Liver (tissue), 8 donors: ENCODE measurements at regions not wholly inside any gene's neighbourhood (a gene's known extent, or its start where the extent isn't known, plus 50 kb on each side); places are given as distances from the start of the nearest gene placed in this dataset.

Experiments
- DNase-seq: peaks from one replicate; pipeline ENCODE4 v3.0.0-alpha.2; 2017; ENCODE audit warnings: low spot score
- H3K27ac ChIP-seq, 2 donors: one replicate each; pipeline ENCODE4 v1.7.0; 2013; ENCODE audit warnings: inconsistent platforms in 2 of 2, low read length in 2 of 2, control low read depth in 1 of 2, low read depth in 1 of 2, mild to moderate bottlenecking in 1 of 2
- H3K27me3 ChIP-seq, 4 donors: one replicate each; pipeline versions ENCODE4 v1.6.1 to v1.7.0; 2013; ENCODE audit warnings: low read length in 3 of 4, inconsistent platforms in 1 of 4, mild to moderate bottlenecking in 1 of 4, moderate library complexity in 1 of 4; ENCODE audit not compliant: control insufficient read depth in 4 of 4, insufficient read depth in 4 of 4
- H3K36me3 ChIP-seq, 4 donors: one replicate each; pipeline versions ENCODE4 v1.6.1 to v1.7.0; 2013; ENCODE audit warnings: low read length in 3 of 4, mild to moderate bottlenecking in 3 of 4, low read depth in 1 of 4, moderate library complexity in 1 of 4; ENCODE audit not compliant: control insufficient read depth in 4 of 4, insufficient read depth in 3 of 4
- H3K4me1 ChIP-seq, 4 donors: one replicate each; pipeline versions ENCODE4 v1.6.1 to v1.7.0; 2013; ENCODE audit warnings: low read length in 3 of 4, mild to moderate bottlenecking in 3 of 4, moderate library complexity in 1 of 4; ENCODE audit not compliant: control insufficient read depth in 4 of 4, insufficient read depth in 4 of 4
- H3K4me3 ChIP-seq, 3 donors: one replicate each; pipeline versions ENCODE4 v1.6.1 to v1.7.0; 2013; ENCODE audit warnings: low read length in 3 of 3, control low read depth in 1 of 3, low read depth in 1 of 3, mild to moderate bottlenecking in 1 of 3
- H3K9ac ChIP-seq, 2 donors: one replicate each; pipeline ENCODE4 v1.7.0; 2013; ENCODE audit warnings: low read length in 2 of 2, mild to moderate bottlenecking in 2 of 2, moderate library complexity in 2 of 2, control low read depth in 1 of 2, low read depth in 1 of 2
- H3K9me3 ChIP-seq, 4 donors: one replicate each; pipeline versions ENCODE4 v1.6.1 to v1.7.0; 2013; ENCODE audit warnings: low read length in 3 of 4; ENCODE audit not compliant: control insufficient read depth in 4 of 4
- ATF3 ChIP-seq: IDR thresholded peaks from 2 replicates; pipeline ENCODE4 v1.6.1; 2016; ENCODE audit warnings: antibody characterized with exemption
- CTCF ChIP-seq: fragments of 150-350 bp; IDR thresholded peaks from 2 replicates; pipeline ENCODE4 v1.5.1; 2017; ENCODE audit warnings: improper control_type of control experiment, low read depth, low read length; ENCODE audit not compliant: missing input control
- EGR1 ChIP-seq, 2 donors: IDR thresholded peaks; 2 replicates each; pipeline ENCODE4 v1.6.1; 2016 to 2018; ENCODE audit warnings: antibody characterized with exemption in 2 of 2, low read depth in 2 of 2
- FOXA2 ChIP-seq: IDR thresholded peaks from 2 replicates; pipeline ENCODE4 v1.6.1; 2016; ENCODE audit warnings: antibody characterized with exemption
- GABPA ChIP-seq, 2 donors: IDR thresholded peaks in 1 of 2; conservative IDR thresholded peaks in 1 of 2; 2 replicates each; pipeline ENCODE4 v1.6.1; 2016; ENCODE audit warnings: antibody characterized with exemption in 2 of 2, mild to moderate bottlenecking in 1 of 2, moderate library complexity in 1 of 2
- HNF4A ChIP-seq, 2 donors: conservative IDR thresholded peaks; 2 replicates each; pipeline ENCODE4 v1.6.1; 2016; ENCODE audit warnings: antibody characterized with exemption in 2 of 2, mild to moderate bottlenecking in 2 of 2
- HNF4G ChIP-seq: IDR thresholded peaks from 2 replicates; pipeline ENCODE4 v1.6.1; 2016; ENCODE audit warnings: antibody characterized with exemption
- JUND ChIP-seq, 2 donors: IDR thresholded peaks; 2 replicates each; pipeline ENCODE4 v1.6.1; 2016; ENCODE audit warnings: antibody characterized with exemption in 2 of 2
- MAX ChIP-seq: IDR thresholded peaks from 2 replicates; pipeline ENCODE4 v1.6.1; 2016; ENCODE audit warnings: antibody characterized with exemption
- NR2F2 ChIP-seq: IDR thresholded peaks from 2 replicates; pipeline ENCODE4 v1.6.1; 2016; ENCODE audit warnings: antibody characterized with exemption
- RAD21 ChIP-seq, 2 donors: IDR thresholded peaks; 2 replicates each; pipeline ENCODE4 v1.6.1; 2016; ENCODE audit warnings: antibody characterized with exemption in 2 of 2, mild to moderate bottlenecking in 2 of 2
- REST ChIP-seq: IDR thresholded peaks from 2 replicates; pipeline ENCODE4 v1.6.1; 2016; ENCODE audit warnings: antibody characterized with exemption, mild to moderate bottlenecking
- RXRA ChIP-seq, 2 donors: IDR thresholded peaks; 2 replicates each; pipeline ENCODE4 v1.6.1; 2017 to 2018; ENCODE audit warnings: antibody characterized with exemption in 2 of 2, mild to moderate bottlenecking in 1 of 2
- SP1 ChIP-seq: IDR thresholded peaks from 2 replicates; pipeline ENCODE4 v1.6.1; 2018; ENCODE audit warnings: antibody characterized with exemption, mild to moderate bottlenecking
- TAF1 ChIP-seq: conservative IDR thresholded peaks from 2 replicates; pipeline ENCODE4 v1.6.1; 2016; ENCODE audit warnings: antibody characterized with exemption, mild to moderate bottlenecking
- YY1 ChIP-seq: IDR thresholded peaks from 2 replicates; pipeline ENCODE4 v1.6.1; 2016; ENCODE audit warnings: antibody characterized with exemption, mild to moderate bottlenecking
- whole genome bisulfite sequencing: extraction: QIAGEN DNeasy Blood & Tissue Kit; methylation state at CpG from one replicate; pipeline ENCODE4 v1.1.7; 2013; 5-methylcytosine and 5-hydroxymethylcytosine counted together
- donor health status: healthy.
- donor health status: healthy.
- donor health status: healthy.
- donor health status: healthy.
- donor health status: healthy.

- no peak overlapping the region for H3K4me3 ChIP-seq
- DNase-seq: no peak
- H3K36me3 ChIP-seq: no peaks in the 10 kb centered on the region
- H3K27me3 ChIP-seq: no peaks in the 10 kb centered on the region
- 87% methylated on average over 3 of the region's 3 CpGs for WGBS
- H3K27ac ChIP-seq: no peak overlapping the region
- no peak overlapping the region for H3K9ac ChIP-seq
- TF ChIP-seq YY1 (no peak), REST (no peak), HNF4G (no peak), RXRA (IDR thresholded peaks at IDR 0.05) (no peak), JUND (IDR thresholded peaks at IDR 0.05) (no peak), CTCF (no peak), EGR1 (IDR thresholded peaks at IDR 0.05; ENCODE audit: low read depth in 2 of 2) (no peak)
- H3K4me1 ChIP-seq: no peaks in the 10 kb centered on the region
- no peaks in the 10 kb centered on the region for H3K9me3 ChIP-seq
These were observed 166.5 kb upstream of the THRB start for GRCh38 chr3:24661175-24661584.

- Histone ChIP-seq H3K4me3 (no peak overlapping the region), H3K27me3 (no peaks in the 10 kb centered on the region), H3K4me1 (no peaks in the 10 kb centered on the region), H3K9ac (no peak overlapping the region), H3K27ac (no peak overlapping the region), H3K36me3 (no peaks in the 10 kb centered on the region), H3K9me3 (no peaks in the 10 kb centered on the region)
- no peak for DNase-seq
- 91% methylated on average over 7 of the region's 7 CpGs for WGBS
- TF ChIP-seq HNF4A (conservative IDR thresholded peaks at IDR 0.05): no peak
- no peak for TF ChIP-seq NR2F2
- no peak for TF ChIP-seq YY1
- no peak for TF ChIP-seq RAD21 (IDR thresholded peaks at IDR 0.05)
- no peak for TF ChIP-seq FOXA2
- no peak for TF ChIP-seq TAF1
- TF ChIP-seq GABPA (IDR thresholded peaks at IDR 0.05 in 1 of 2, conservative IDR thresholded peaks at IDR 0.05 in 1 of 2): no peak
- no peak for TF ChIP-seq HNF4G
- TF ChIP-seq ATF3: no peak
- TF ChIP-seq SP1: no peak
- no peak for TF ChIP-seq RXRA (IDR thresholded peaks at IDR 0.05)
- TF ChIP-seq EGR1 (IDR thresholded peaks at IDR 0.05; ENCODE audit: low read depth in 2 of 2): no peak
- TF ChIP-seq JUND (IDR thresholded peaks at IDR 0.05): no peak
- no peak for TF ChIP-seq REST
- TF ChIP-seq MAX: no peak
- TF ChIP-seq CTCF: no peak
These were observed 168.0 kb upstream of the THRB start for GRCh38 chr3:24662449-24663345.
